MM.1S (cell line): ENCODE measurements at regions not wholly inside any gene's neighbourhood (a gene's known extent, or its start where the extent isn't known, plus 50 kb on each side); places are given as distances from the start of the nearest gene placed in this dataset.

ENCODE experiments used
- EZH2 ChIP-seq: fragments of 300-600 bp; sonication (generic); optimal IDR thresholded peaks from 2 replicates; pipeline ENCODE3; 2017; ENCODE audit warnings: low read depth, mild to moderate bottlenecking, antibody characterized with exemption, low read length, mixed read lengths
- TF ChIP-seq, protein P1 (sequence below): fragments of 300-600 bp; sonication (generic); IDR thresholded peaks from 2 replicates; pipeline ENCODE4 v1.5.1; 2016; ENCODE audit warnings: antibody characterized with exemption, low read length, mixed read lengths

DNA sequence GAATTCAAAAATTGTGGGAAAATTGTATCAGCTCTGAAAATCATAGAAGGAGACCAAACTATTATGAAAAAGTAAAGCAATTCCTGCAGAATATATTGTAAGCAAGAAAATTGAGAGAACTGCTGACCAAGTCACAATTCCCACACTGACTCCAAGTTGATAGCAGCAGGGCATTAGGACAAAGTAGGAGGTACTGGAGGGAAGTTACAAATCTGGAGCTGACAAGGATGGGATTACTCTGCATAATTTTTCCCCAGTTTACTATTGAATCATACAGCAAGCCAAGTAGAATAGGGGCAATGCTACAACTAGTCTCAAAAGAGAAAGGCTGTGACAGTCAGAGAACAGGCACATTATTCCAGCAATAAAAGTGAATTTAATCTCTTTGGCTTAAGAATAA, 161.3 kb upstream of the USP25 start:
- TF ChIP-seq, protein P1, sequence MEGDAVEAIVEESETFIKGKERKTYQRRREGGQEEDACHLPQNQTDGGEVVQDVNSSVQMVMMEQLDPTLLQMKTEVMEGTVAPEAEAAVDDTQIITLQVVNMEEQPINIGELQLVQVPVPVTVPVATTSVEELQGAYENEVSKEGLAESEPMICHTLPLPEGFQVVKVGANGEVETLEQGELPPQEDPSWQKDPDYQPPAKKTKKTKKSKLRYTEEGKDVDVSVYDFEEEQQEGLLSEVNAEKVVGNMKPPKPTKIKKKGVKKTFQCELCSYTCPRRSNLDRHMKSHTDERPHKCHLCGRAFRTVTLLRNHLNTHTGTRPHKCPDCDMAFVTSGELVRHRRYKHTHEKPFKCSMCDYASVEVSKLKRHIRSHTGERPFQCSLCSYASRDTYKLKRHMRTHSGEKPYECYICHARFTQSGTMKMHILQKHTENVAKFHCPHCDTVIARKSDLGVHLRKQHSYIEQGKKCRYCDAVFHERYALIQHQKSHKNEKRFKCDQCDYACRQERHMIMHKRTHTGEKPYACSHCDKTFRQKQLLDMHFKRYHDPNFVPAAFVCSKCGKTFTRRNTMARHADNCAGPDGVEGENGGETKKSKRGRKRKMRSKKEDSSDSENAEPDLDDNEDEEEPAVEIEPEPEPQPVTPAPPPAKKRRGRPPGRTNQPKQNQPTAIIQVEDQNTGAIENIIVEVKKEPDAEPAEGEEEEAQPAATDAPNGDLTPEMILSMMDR: no peak
- no peak for TF ChIP-seq EZH2
